ENCODE measurements at regions not wholly inside any gene's neighbourhood (a gene's known extent, or its start where the extent isn't known, plus 50 kb on each side); places are given as distances from the start of the nearest gene placed in this dataset.

DNA sequence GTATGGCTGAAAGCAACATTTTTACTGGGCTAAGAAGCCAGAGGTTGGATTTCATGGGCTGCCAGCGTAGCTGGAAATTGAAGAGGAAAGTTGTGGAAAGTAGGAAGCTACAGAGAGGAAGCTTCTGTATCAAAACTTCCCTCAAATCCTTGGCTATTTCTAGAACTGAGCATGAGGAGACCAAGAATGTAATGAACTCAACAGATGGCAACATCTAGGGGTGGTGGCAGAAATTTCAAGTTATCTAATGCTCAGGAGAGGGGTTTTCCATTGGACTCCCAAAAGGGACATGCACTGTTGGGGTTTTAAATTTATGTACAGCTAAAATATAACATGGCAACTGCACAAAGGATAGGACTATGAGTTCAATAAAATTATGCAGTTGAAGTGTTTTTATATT lies 151.3 kb downstream of the DHRS2 start:
- TF ChIP-seq POLR2AphosphoS5 (IDR thresholded peaks at IDR 0.05; ENCODE audit: low read depth, low read length) (no peak), TAF1 (IDR thresholded peaks at IDR 0.05; ENCODE audit: low read depth, low read length) (no peak), SPI1 (IDR thresholded peaks at IDR 0.05; ENCODE audit: low read depth, low read length) (no peak), POU2F2 (IDR thresholded peaks at IDR 0.05; ENCODE audit: low read depth, low read length) (no peak), PAX5 (IDR thresholded peaks at IDR 0.05; ENCODE audit: insufficient read depth, low read length, severe bottlenecking) (no peak), POLR2A (IDR thresholded peaks at IDR 0.05; ENCODE audit: low read depth, low read length) (no peak)
- DNase-seq (ENCODE audit: insufficient read length, low spot score): no peak

GRCh38 chr14:23789696-23790095 lies 153.5 kb downstream of the DHRS2 start:
- TF ChIP-seq POLR2AphosphoS5 (IDR thresholded peaks at IDR 0.05; ENCODE audit: low read depth, low read length) (no peak), SPI1 (IDR thresholded peaks at IDR 0.05; ENCODE audit: low read depth, low read length) (no peak), POU2F2 (IDR thresholded peaks at IDR 0.05; ENCODE audit: low read depth, low read length) (no peak), PAX5 (IDR thresholded peaks at IDR 0.05; ENCODE audit: insufficient read depth, low read length, severe bottlenecking) (no peak), TAF1 (IDR thresholded peaks at IDR 0.05; ENCODE audit: low read depth, low read length) (no peak), POLR2A (IDR thresholded peaks at IDR 0.05; ENCODE audit: low read depth, low read length) (no peak)
- DNase-seq (ENCODE audit: insufficient read length, low spot score) (no peak), FAIRE-seq (no peak)

More for the DNA sequence above, 151.3 kb downstream of the DHRS2 start:
- FAIRE-seq: no peak

DNA sequence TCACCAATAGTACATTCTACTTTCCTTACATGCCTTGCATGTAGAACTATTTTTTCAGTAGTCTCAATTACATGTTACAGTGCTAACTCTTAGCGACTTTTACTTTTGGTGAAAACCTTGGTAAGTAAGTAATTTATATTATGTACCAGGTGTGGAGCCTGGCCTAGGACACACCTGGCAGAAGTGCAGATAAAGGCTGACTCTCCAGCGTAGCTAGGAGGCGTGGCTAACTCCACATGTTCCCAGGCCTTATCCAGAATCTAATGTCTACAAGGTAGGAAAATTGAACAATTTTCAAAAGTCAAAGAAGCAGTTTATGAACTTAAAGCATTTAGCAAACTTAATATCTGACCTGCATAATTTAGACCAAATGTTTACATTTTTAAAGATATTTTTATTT lies 157.4 kb downstream of the DHRS2 start:
- TF ChIP-seq TAF1 (IDR thresholded peaks at IDR 0.05; ENCODE audit: low read depth, low read length): no peak
- no peak for TF ChIP-seq SPI1 (IDR thresholded peaks at IDR 0.05; ENCODE audit: low read depth, low read length)
- no peak for TF ChIP-seq PAX5 (IDR thresholded peaks at IDR 0.05; ENCODE audit: insufficient read depth, low read length, severe bottlenecking)
- no peak for TF ChIP-seq POU2F2 (IDR thresholded peaks at IDR 0.05; ENCODE audit: low read depth, low read length)
- no peak for TF ChIP-seq POLR2A (IDR thresholded peaks at IDR 0.05; ENCODE audit: low read depth, low read length)
- no peak for TF ChIP-seq POLR2AphosphoS5 (IDR thresholded peaks at IDR 0.05; ENCODE audit: low read depth, low read length)
- no peak for FAIRE-seq
- DNase-seq (ENCODE audit: insufficient read length, low spot score): no peak

DNA sequence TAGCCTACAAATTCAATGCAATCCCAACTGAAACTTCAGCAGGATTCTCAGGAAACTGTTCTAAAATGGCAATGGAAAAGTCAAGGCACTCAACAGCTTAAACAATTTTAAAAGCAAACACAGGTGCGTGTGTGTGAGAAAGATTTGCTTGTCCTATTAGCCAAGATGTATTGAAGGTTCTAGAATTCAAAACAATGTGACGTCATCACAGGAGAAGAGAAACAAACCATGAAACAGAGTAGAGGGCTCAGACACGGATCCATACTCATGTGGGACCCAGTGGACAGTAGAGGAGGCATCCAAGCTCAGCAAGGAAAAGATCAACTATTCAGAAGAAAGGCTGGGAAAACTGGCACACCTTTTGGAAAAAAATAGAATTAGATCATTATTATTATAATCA lies 152.8 kb upstream of the DHRS4 start:
- TF ChIP-seq POU2F2 (IDR thresholded peaks at IDR 0.05; ENCODE audit: low read depth, low read length) (no peak), TAF1 (IDR thresholded peaks at IDR 0.05; ENCODE audit: low read depth, low read length) (no peak), POLR2A (IDR thresholded peaks at IDR 0.05; ENCODE audit: low read depth, low read length) (no peak), PAX5 (IDR thresholded peaks at IDR 0.05; ENCODE audit: insufficient read depth, low read length, severe bottlenecking) (no peak), POLR2AphosphoS5 (IDR thresholded peaks at IDR 0.05; ENCODE audit: low read depth, low read length) (no peak), SPI1 (IDR thresholded peaks at IDR 0.05; ENCODE audit: low read depth, low read length) (no peak)
- no peak for FAIRE-seq
- no peak for DNase-seq (ENCODE audit: insufficient read length, low spot score)

DNA sequence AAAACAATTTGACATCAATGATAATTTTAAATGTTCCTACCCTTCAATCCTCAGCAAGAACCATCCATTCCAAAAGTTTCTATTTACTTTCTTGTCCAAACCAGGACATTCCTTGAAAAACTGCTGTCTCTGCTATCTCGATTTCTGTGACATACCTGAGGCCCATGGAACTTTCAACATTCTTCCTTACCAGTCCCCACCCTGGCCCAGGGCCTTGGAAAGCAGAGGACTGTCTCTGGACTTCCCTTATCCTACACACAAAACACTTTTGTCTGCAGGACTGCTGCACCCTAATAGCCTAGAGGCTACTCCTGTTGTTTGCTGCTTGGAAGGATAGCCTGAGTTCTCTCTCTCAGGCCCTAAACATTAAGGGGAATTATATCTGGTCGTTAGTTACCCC lies 151.8 kb upstream of the DHRS4 start:
- no peak for DNase-seq (ENCODE audit: insufficient read length, low spot score)
- TF ChIP-seq SPI1 (IDR thresholded peaks at IDR 0.05; ENCODE audit: low read depth, low read length) (no peak), TAF1 (IDR thresholded peaks at IDR 0.05; ENCODE audit: low read depth, low read length) (no peak), POLR2AphosphoS5 (IDR thresholded peaks at IDR 0.05; ENCODE audit: low read depth, low read length) (no peak), POU2F2 (IDR thresholded peaks at IDR 0.05; ENCODE audit: low read depth, low read length) (no peak), PAX5 (IDR thresholded peaks at IDR 0.05; ENCODE audit: insufficient read depth, low read length, severe bottlenecking) (no peak), POLR2A (IDR thresholded peaks at IDR 0.05; ENCODE audit: low read depth, low read length) (no peak)
- no peak for FAIRE-seq

DNA sequence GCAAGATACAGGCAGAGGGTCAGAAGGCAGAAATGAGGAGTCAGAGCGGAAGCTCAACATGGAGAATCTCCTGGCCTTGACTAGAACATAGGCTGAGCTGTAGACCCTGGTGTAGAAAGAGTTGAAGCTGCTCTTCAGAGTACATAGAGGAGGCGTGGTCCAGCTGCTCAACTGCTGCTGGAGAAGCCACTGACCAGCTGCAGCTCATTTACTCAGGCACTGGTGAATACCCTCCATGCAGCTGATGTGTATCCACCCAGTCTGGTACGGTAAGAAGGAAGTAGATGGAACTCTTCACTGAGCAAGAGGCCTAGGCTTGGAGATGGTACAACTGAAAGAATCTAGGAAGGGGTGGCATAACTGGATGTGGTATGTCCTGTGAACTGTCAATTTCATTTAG lies 148.8 kb upstream of the DHRS4 start:
- no peak for DNase-seq (ENCODE audit: insufficient read length, low spot score)
- TF ChIP-seq POLR2A (IDR thresholded peaks at IDR 0.05; ENCODE audit: low read depth, low read length) (no peak), TAF1 (IDR thresholded peaks at IDR 0.05; ENCODE audit: low read depth, low read length) (no peak), PAX5 (IDR thresholded peaks at IDR 0.05; ENCODE audit: insufficient read depth, low read length, severe bottlenecking) (no peak), POLR2AphosphoS5 (IDR thresholded peaks at IDR 0.05; ENCODE audit: low read depth, low read length) (no peak), POU2F2 (IDR thresholded peaks at IDR 0.05; ENCODE audit: low read depth, low read length) (no peak), SPI1 (IDR thresholded peaks at IDR 0.05; ENCODE audit: low read depth, low read length) (no peak)

DNA sequence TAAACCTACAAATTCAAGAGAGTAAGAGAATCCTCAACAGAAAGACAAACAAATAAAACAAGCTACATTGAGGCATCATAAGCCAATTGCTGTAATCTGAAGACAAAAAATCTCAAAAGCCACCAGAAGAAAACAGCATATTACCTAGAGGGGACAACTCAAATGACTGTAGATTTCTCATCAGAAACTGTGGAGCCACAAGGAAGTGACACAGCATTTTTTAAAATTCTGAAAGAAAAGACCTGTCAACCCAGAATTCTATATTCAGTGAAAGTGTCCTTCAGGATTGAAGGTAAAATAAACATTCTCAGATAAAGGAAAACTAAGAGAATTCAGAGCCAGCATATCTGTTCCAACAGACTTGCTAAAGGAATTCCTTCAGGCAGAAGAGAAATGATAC lies 147.8 kb upstream of the DHRS4 start:
- TF ChIP-seq TAF1 (IDR thresholded peaks at IDR 0.05; ENCODE audit: low read depth, low read length) (no peak), POU2F2 (IDR thresholded peaks at IDR 0.05; ENCODE audit: low read depth, low read length) (no peak), SPI1 (IDR thresholded peaks at IDR 0.05; ENCODE audit: low read depth, low read length) (no peak), POLR2AphosphoS5 (IDR thresholded peaks at IDR 0.05; ENCODE audit: low read depth, low read length) (no peak), PAX5 (IDR thresholded peaks at IDR 0.05; ENCODE audit: insufficient read depth, low read length, severe bottlenecking) (no peak), POLR2A (IDR thresholded peaks at IDR 0.05; ENCODE audit: low read depth, low read length) (no peak)
- FAIRE-seq (no peak), DNase-seq (ENCODE audit: insufficient read length, low spot score) (no peak)

More for the DNA sequence above, 148.8 kb upstream of the DHRS4 start:
- no peak for FAIRE-seq

- DNase-seq (ENCODE audit: insufficient read length, low spot score) (no peak), FAIRE-seq (no peak)
- TF ChIP-seq SPI1 (IDR thresholded peaks at IDR 0.05; ENCODE audit: low read depth, low read length) (no peak), POLR2AphosphoS5 (IDR thresholded peaks at IDR 0.05; ENCODE audit: low read depth, low read length) (no peak), TAF1 (IDR thresholded peaks at IDR 0.05; ENCODE audit: low read depth, low read length) (no peak), PAX5 (IDR thresholded peaks at IDR 0.05; ENCODE audit: insufficient read depth, low read length, severe bottlenecking) (no peak), POLR2A (IDR thresholded peaks at IDR 0.05; ENCODE audit: low read depth, low read length) (no peak), POU2F2 (IDR thresholded peaks at IDR 0.05; ENCODE audit: low read depth, low read length) (no peak)
Measured at GRCh38 chr14:23814527-23815256, 138.9 kb upstream of the DHRS4 start.

GRCh38 chr14:23816371-23816770 lies 137.2 kb upstream of the DHRS4 start:
- FAIRE-seq (no peak), DNase-seq (ENCODE audit: insufficient read length, low spot score) (no peak)
- TF ChIP-seq POU2F2 (IDR thresholded peaks at IDR 0.05; ENCODE audit: low read depth, low read length) (no peak), POLR2AphosphoS5 (IDR thresholded peaks at IDR 0.05; ENCODE audit: low read depth, low read length) (no peak), PAX5 (IDR thresholded peaks at IDR 0.05; ENCODE audit: insufficient read depth, low read length, severe bottlenecking) (no peak), SPI1 (IDR thresholded peaks at IDR 0.05; ENCODE audit: low read depth, low read length) (no peak), POLR2A (IDR thresholded peaks at IDR 0.05; ENCODE audit: low read depth, low read length) (no peak), TAF1 (IDR thresholded peaks at IDR 0.05; ENCODE audit: low read depth, low read length) (no peak)
